ENCODE measurements at regions not wholly inside any gene's neighbourhood (a gene's known extent, or its start where the extent isn't known, plus 50 kb on each side); places are given as distances from the start of the nearest gene placed in this dataset.

- TF ChIP-seq EZH2 (IDR thresholded peaks at IDR 0.05; ENCODE audit: low read length) (no peak), CTCF (optimal IDR thresholded peaks at IDR 0.05 in 1 of 3, IDR thresholded peaks at IDR 0.05 in 1 of 3, conservative IDR thresholded peaks at IDR 0.05 in 1 of 3; ENCODE audit: extremely low read depth in 1 of 3, insufficient read depth in 2 of 3, low read length in 3 of 3) (no peak)
Observed at GRCh38 chr13:75220861-75221260, 261.1 kb downstream of the TBC1D4 start.
